Activated CD4-positive, alpha-beta memory T cell treated with anti-CD3 and anti-CD28 coated beads for 36 hours (primary cell): ENCODE measurements at regions not wholly inside any gene's neighbourhood (a gene's known extent, or its start where the extent isn't known, plus 50 kb on each side); places are given as distances from the start of the nearest gene placed in this dataset.
A peak's percentile ranks its signal among the peaks of the same experiment; 100 is the strongest.
"Not testable (repeated sequence)": the region's sequence is repeated elsewhere in the genome, so short reads cannot be mapped to it uniquely, and the experiment has no call there.

Experiments
- CTCF ChIA-PET: fragments of 350-600 bp; sonication (Branson Sonifier 250); formaldehyde crosslinking; loops from one replicate; lab custom pipeline; 2021; ENCODE audit warnings: antibody characterized with exemption, inconsistent platforms; lab: Charles Lee
- POLR2A ChIA-PET: fragments of 350-600 bp; sonication (Branson Sonifier 250); formaldehyde crosslinking; loops from one replicate; lab custom pipeline; 2021; ENCODE audit warnings: antibody characterized with exemption; lab: Charles Lee
- DNase-seq: peaks from one replicate; pipeline ENCODE4 v3.0.0-alpha.2; 2020
- H3K27ac Mint-ChIP-seq: one replicate; pipeline ENCODE4 v1.8.0; 2021; ENCODE audit warnings: mixed read lengths
- H3K27me3 Mint-ChIP-seq: one replicate; pipeline ENCODE4 v1.8.0; 2021; ENCODE audit warnings: mixed read lengths
- H3K36me3 Mint-ChIP-seq: one replicate; pipeline ENCODE4 v1.8.0; 2021; ENCODE audit warnings: mixed read lengths
- H3K4me1 Mint-ChIP-seq: one replicate; pipeline ENCODE4 v1.8.0; 2021; ENCODE audit warnings: low read depth, mixed read lengths
- H3K4me3 Mint-ChIP-seq: one replicate; pipeline ENCODE4 v1.8.0; 2021; ENCODE audit warnings: mild to moderate bottlenecking, mixed read lengths
- H3K9me3 Mint-ChIP-seq: one replicate; pipeline ENCODE4 v1.8.0; 2021; ENCODE audit warnings: mixed read lengths
- intact Hi-C: fragments of 100-400 bp; cut with micrococcal nuclease; formaldehyde crosslinking; loops from one replicate; pipeline ENCODE4 v1.15.1; 2023

GRCh38 chr22:19605508-19606331, 81.5 kb upstream of the CLDN5 start:
- Mint-ChIP-seq H3K27me3 (no peaks in the 10 kb centered on the region), H3K4me1 (peaks cover 50% of the 10 kb centered on the region), H3K27ac (no peak overlapping the region), H3K4me3 (no peak overlapping the region), H3K36me3 (no peaks in the 10 kb centered on the region), H3K9me3 (peaks cover 2% of the 10 kb centered on the region)
- DNase-seq: no peak
- ChIA-PET CTCF (interaction anchor here (1.7 kb wide), 1 partner anchor 24 kb away, joined by 5 read pairs; no protein-coding TSS in a partner anchor), POLR2A (no interaction called here)
- intact Hi-C loops: no loop called here

DNA sequence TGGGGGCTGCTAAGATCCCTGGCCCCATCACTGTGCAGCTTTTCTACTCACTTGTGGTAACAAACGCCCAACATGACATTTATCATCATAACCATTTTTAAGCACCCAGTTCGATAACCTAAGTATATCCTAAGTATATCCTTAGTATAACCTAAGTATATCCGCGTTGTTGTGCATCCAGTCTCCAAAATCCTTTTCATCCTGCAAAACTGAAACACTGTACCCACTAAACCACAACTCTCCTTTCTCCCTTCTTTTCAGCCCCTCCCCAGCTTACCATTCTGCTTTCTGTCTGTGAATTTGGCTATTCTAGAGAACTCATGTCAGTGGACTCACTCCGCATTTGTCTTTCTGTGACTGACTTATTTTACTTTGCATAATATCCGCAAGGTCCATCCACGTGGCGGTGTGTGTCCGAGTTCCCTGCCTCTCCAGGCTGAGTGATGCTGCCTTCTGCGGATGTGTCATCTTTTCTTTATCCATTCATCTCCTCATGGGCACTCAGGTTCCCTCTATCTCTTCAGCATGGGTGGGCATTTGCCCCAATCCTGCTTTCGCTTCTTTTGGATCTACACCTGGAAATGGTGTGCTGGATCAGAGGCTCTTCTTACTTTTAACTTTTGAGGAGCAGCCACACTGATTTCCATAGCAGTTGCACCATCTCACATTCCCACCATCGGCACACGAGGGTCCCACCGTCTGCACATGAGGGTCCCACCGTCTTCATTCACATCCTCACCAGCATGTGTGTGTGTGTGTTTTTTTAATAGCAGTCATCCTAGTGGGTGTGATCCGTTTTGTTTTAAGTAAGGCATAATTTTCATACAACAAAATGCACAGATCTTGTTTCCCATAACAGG, 82.4 kb upstream of the CLDN5 start:
- CTCF ChIA-PET: interaction anchor here (1.4 kb wide), 1 partner anchor 23 kb away, joined by 4 read pairs; no protein-coding TSS in a partner anchor
- H3K4me1 Mint-ChIP-seq: peaks cover 56% of the 10 kb centered on the region
- no peak for DNase-seq
- intact Hi-C loops: loop anchor here (1.0 kb wide), 3 partner anchors 9 to 127 kb away; partner anchors contain the start of genes CDC45 and UFD1
- no peaks in the 10 kb centered on the region for H3K36me3 Mint-ChIP-seq
- H3K27me3 Mint-ChIP-seq: no peaks in the 10 kb centered on the region
- H3K4me3 Mint-ChIP-seq: peak overlapping the region; percentile 32
- H3K27ac Mint-ChIP-seq: no peak overlapping the region
- H3K9me3 Mint-ChIP-seq: peaks cover 2% of the 10 kb centered on the region
- POLR2A ChIA-PET: no interaction called here

DNA sequence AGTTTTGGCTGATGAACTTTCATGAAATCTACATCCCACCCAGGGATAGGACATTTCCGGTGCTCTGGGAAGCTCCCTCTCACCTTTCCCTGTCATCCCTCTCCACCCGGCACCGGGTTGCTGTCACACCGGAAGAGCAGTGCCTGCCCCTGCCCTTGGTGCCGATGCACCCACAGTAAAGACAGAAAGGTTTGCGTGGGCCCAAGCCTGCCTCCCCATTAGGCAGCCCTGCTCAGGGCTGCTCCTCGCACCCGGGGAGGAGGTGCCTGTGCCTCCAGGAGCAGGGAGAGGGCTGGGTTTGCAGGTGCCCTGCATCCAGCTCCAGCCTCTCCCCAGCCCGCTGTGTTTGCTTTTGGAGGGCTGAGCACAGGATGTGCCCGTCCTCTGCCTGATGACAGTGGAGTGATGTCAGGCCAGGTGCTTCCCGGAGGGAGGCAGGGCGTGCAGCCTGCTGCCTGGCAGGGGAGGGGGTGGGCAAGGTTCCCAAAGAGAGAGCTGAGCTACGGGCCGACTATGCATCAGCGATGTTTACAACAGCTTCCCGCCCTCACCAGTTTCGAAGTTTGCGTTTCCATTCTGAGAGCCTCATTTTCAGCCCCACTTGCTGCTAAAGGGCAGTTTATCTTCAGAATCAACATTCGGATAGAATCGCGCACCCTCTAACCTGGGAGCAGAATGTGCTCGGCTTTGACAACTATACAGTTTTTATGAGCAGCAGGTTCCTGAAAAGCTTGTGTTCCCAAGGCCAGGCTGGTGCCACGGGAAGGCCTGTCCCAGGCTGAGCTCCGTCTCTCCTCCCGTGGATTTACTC, 83.2 kb upstream of the CLDN5 start:
- H3K4me3 Mint-ChIP-seq: peak overlapping the region; percentile 32

GRCh38 chr22:19608003-19608690, 83.9 kb upstream of the CLDN5 start:
- Mint-ChIP-seq H3K4me3 (no peak overlapping the region), H3K27ac (no peak overlapping the region), H3K9me3 (no peaks in the 10 kb centered on the region), H3K4me1 (peaks cover 50% of the 10 kb centered on the region), H3K36me3 (no peaks in the 10 kb centered on the region), H3K27me3 (no peaks in the 10 kb centered on the region)
- ChIA-PET CTCF (interaction anchor here (0.8 to 1.4 kb wide), 2 partner anchors 22 to 32 kb away, joined by 3 to 4 read pairs; no protein-coding TSS in a partner anchor), POLR2A (no interaction called here)
- intact Hi-C loops: no loop called here
- no peak for DNase-seq

More for the DNA sequence above, 83.2 kb upstream of the CLDN5 start:
- CTCF ChIA-PET: interaction anchor here (0.8 to 1.4 kb wide), 2 partner anchors 23 to 31 kb away, joined by 3 to 4 read pairs; no protein-coding TSS in a partner anchor
- intact Hi-C loops: loop anchor here (1.0 kb wide), 3 partner anchors 10 to 128 kb away; partner anchors contain the start of genes CDC45 and UFD1
- POLR2A ChIA-PET: no interaction called here
- H3K4me1 Mint-ChIP-seq: peaks cover 56% of the 10 kb centered on the region
- DNase-seq: peak; percentile 81
- H3K9me3 Mint-ChIP-seq: peaks cover 2% of the 10 kb centered on the region
- H3K36me3 Mint-ChIP-seq: no peaks in the 10 kb centered on the region
- H3K27ac Mint-ChIP-seq: peak overlapping the region; percentile 54
- H3K27me3 Mint-ChIP-seq: no peaks in the 10 kb centered on the region

GRCh38 chr22:19609753-19610152, 85.5 kb upstream of the CLDN5 start:
- POLR2A ChIA-PET, H3K36me3 Mint-ChIP-seq, H3K9me3 Mint-ChIP-seq, H3K4me3 Mint-ChIP-seq, DNase-seq, H3K27ac Mint-ChIP-seq, H3K27me3 Mint-ChIP-seq, CTCF ChIA-PET: not testable (repeated sequence)
- H3K4me1 Mint-ChIP-seq: peaks cover 43% of the 10 kb centered on the region
- intact Hi-C loops: loop anchor here (1.0 kb wide), 1 partner anchor 33 kb away; no protein-coding TSS in a partner anchor

- no peaks in the 10 kb centered on the region for H3K36me3 Mint-ChIP-seq
- no peak overlapping the region for H3K4me3 Mint-ChIP-seq
- peak overlapping the region; percentile 47 for H3K27ac Mint-ChIP-seq
- CTCF ChIA-PET: interaction anchor here (1.1 kb wide), 1 partner anchor 19 kb away, joined by 3 read pairs; no protein-coding TSS in a partner anchor
- H3K9me3 Mint-ChIP-seq: no peaks in the 10 kb centered on the region
- DNase-seq: peak; percentile 66
- H3K27me3 Mint-ChIP-seq: peaks cover under 1% of the 10 kb centered on the region
- intact Hi-C loops: loop anchor here (1.0 kb wide), 1 partner anchor 34 kb away; no protein-coding TSS in a partner anchor
- peaks cover 43% of the 10 kb centered on the region for H3K4me1 Mint-ChIP-seq
- POLR2A ChIA-PET: no interaction called here
Measured at GRCh38 chr22:19610518-19611253, 86.5 kb upstream of the CLDN5 start.

DNA sequence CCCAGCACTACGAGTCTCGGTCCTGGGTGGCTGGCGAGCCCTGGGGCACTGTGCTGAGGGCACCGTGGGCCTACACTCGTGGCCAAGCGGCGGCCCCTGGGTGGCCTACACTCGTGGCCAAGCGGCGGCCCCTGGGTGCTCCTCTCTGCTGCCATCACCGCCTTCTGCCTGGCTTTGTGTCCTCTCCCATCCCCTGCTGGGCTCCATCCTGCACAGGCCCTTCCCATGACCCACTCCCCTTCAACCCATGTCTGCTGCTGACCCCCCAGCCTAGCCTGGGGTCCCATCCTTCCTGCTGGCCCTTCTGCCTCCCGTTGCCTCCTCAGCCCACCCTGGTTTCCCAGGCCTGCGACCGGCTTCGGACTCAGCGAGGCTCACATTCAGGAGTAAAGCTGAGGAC, 87.4 kb upstream of the CLDN5 start:
- Mint-ChIP-seq H3K9me3 (no peaks in the 10 kb centered on the region), H3K4me1 (peaks cover 38% of the 10 kb centered on the region), H3K27ac (no peak overlapping the region), H3K27me3 (peaks cover 2% of the 10 kb centered on the region), H3K36me3 (no peaks in the 10 kb centered on the region), H3K4me3 (no peak overlapping the region)
- DNase-seq: no peak
- intact Hi-C loops: no loop called here
- ChIA-PET CTCF (interaction anchor here (1.1 kb wide), 1 partner anchor 19 kb away, joined by 3 read pairs; no protein-coding TSS in a partner anchor), POLR2A (no interaction called here)

GRCh38 chr22:19612866-19613572, 88.8 kb upstream of the CLDN5 start:
- Mint-ChIP-seq H3K36me3 (no peaks in the 10 kb centered on the region), H3K27ac (no peak overlapping the region), H3K27me3 (peaks cover 2% of the 10 kb centered on the region), H3K4me3 (no peak overlapping the region), H3K4me1 (peaks cover 26% of the 10 kb centered on the region), H3K9me3 (no peaks in the 10 kb centered on the region)
- POLR2A ChIA-PET: no interaction called here
- DNase-seq: no peak
- intact Hi-C loops: no loop called here
- CTCF ChIA-PET: no interaction called here

GRCh38 chr22:19614536-19614863, 90.3 kb upstream of the CLDN5 start:
- ChIA-PET CTCF (no interaction called here), POLR2A (no interaction called here)
- no peak for DNase-seq
- H3K36me3 Mint-ChIP-seq: no peaks in the 10 kb centered on the region
- H3K4me1 Mint-ChIP-seq: peaks cover 19% of the 10 kb centered on the region
- intact Hi-C loops: no loop called here
- H3K27ac Mint-ChIP-seq: no peak overlapping the region
- no peak overlapping the region for H3K4me3 Mint-ChIP-seq
- H3K27me3 Mint-ChIP-seq: peaks cover 2% of the 10 kb centered on the region
- no peaks in the 10 kb centered on the region for H3K9me3 Mint-ChIP-seq

DNA sequence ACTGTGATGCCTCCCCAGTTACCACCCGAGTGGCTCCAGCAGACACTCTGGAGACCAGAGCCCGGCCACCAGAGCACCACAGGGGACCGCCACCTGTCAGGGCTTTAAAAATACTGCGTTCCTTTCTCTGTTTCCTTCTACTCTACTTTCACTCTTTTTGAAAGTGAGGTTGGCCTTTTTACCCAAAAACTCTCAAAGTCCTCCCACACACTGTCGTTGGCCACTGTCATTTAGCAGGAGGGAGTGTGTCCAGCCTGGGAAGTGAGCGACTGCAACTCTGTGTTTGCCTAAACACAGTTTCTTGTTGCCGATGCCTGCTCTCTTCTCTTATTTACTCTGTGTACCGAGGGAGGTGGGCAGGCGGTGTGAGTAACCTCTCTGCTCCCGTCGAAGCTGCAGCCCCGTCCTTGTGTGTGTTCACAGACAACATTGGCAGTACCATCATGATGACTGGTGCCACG, 90.8 kb upstream of the CLDN5 start:
- no peak overlapping the region for H3K4me3 Mint-ChIP-seq
- ChIA-PET POLR2A (no interaction called here), CTCF (no interaction called here)
- H3K36me3 Mint-ChIP-seq: no peaks in the 10 kb centered on the region
- peaks cover 2% of the 10 kb centered on the region for H3K27me3 Mint-ChIP-seq
- peaks cover 21% of the 10 kb centered on the region for H3K4me1 Mint-ChIP-seq
- intact Hi-C loops: no loop called here
- H3K27ac Mint-ChIP-seq: no peak overlapping the region
- no peaks in the 10 kb centered on the region for H3K9me3 Mint-ChIP-seq
- no peak for DNase-seq
